H1 (cell line): ENCODE measurements at regions not wholly inside any gene's neighbourhood (a gene's known extent, or its start where the extent isn't known, plus 50 kb on each side); places are given as distances from the start of the nearest gene placed in this dataset.

Experiments
- CHD1 ChIP-seq: IDR thresholded peaks from 2 replicates; pipeline ENCODE4 v1.6.1; 2012; ENCODE audit warnings: low read depth, low read length, improper control_type of control experiment
- CHD2 ChIP-seq: IDR thresholded peaks from 2 replicates; pipeline ENCODE4 v1.6.1; 2012; ENCODE audit warnings: low read length, improper control_type of control experiment
- CHD7 ChIP-seq: fragments of 300-600 bp; sonication (generic); IDR thresholded peaks from 2 replicates; pipeline ENCODE4 v1.7.1; 2012; ENCODE audit warnings: low read length, moderate library complexity, mild to moderate bottlenecking, inconsistent platforms; ENCODE audit not compliant: insufficient replicate concordance
- EGR1 ChIP-seq: IDR thresholded peaks from 2 replicates; pipeline ENCODE4 v1.6.1; 2011; ENCODE audit warnings: low read depth, low read length, borderline replicate concordance
- GTF2F1 ChIP-seq: IDR thresholded peaks from 2 replicates; pipeline ENCODE4 v1.6.1; 2012; ENCODE audit warnings: low read depth, low read length, improper control_type of control experiment, borderline replicate concordance
- POLR2A ChIP-seq, 2 experiments: IDR thresholded peaks; 1 replicate in 1 of 2; 2 replicates in 1 of 2; pipeline ENCODE4 v1.6.1; 2011; ENCODE audit warnings: low read depth in 2 of 2, low read length in 2 of 2, mild to moderate bottlenecking in 2 of 2; ENCODE audit errors: control extremely low read depth in 1 of 2
- SP1 ChIP-seq: IDR thresholded peaks from 2 replicates; pipeline ENCODE4 v1.6.1; 2011; ENCODE audit warnings: low read depth, low read length
- SRF ChIP-seq: IDR thresholded peaks from 2 replicates; pipeline ENCODE4 v1.6.1; 2011; ENCODE audit warnings: mild to moderate bottlenecking, low read depth, low read length, moderate library complexity
- TCF12 ChIP-seq: IDR thresholded peaks from 2 replicates; pipeline ENCODE4 v1.6.1; 2011; ENCODE audit warnings: low read depth, mild to moderate bottlenecking, low read length
- YY1 ChIP-seq: IDR thresholded peaks from 2 replicates; pipeline ENCODE4 v1.6.1; 2011; ENCODE audit warnings: low read depth, mild to moderate bottlenecking, low read length
- ZNF274 ChIP-seq: IDR thresholded peaks from 2 replicates; pipeline ENCODE4 v1.7.0; 2012; ENCODE audit warnings: low read length, borderline replicate concordance; ENCODE audit errors: extremely low read depth
- TF ChIP-seq, protein P1 (sequence below): IDR thresholded peaks from 2 replicates; pipeline ENCODE4 v1.6.1; 2012; ENCODE audit warnings: inconsistent platforms

DNA sequence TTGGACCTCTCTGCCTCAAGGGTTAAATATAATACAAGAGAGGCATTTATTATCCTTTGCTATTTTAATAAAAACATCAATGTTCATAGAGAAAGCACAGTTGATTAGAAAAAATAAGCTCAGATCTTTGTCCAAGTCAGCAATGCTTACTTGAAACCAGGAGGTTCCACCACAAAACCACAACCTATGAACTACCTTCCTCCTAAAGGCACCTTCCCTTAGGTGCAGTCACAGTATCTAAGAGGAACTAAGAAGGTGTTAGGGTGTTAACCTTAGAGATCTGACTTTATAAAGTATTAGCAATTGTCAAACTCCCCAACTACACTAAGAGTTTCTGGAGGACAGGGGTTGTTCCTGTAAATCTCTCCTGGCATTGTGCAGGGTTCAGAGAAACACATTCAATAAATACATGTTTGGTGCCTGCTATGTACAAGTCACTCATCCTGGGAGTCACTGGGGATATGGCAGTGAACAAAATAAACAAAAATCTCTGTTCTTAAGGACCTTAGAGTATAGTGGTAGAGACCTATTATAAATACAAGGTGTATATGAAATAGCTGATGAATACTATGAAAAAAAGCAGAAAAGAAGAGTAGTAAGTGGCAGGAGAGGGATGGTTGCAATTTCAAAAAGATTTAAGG is 208.6 kb downstream of the NFKBIZ start (continued):
- TF ChIP-seq CHD7 (no peak), SRF (no peak), POLR2A (IDR thresholded peaks at IDR 0.05; ENCODE audit: control extremely low read depth in 1 of 2, low read depth in 2 of 2, low read length in 2 of 2) (no peak), EGR1 (no peak), CHD1 (no peak), GTF2F1 (no peak), YY1 (no peak), SP1 (no peak), ZNF274 (no peak), CHD2 (no peak), TCF12 (no peak)
- TF ChIP-seq, protein P1, sequence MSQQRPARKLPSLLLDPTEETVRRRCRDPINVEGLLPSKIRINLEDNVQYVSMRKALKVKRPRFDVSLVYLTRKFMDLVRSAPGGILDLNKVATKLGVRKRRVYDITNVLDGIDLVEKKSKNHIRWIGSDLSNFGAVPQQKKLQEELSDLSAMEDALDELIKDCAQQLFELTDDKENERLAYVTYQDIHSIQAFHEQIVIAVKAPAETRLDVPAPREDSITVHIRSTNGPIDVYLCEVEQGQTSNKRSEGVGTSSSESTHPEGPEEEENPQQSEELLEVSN = no peak
